Keratinocyte (primary cell): ENCODE measurements at regions not wholly inside any gene's neighbourhood (a gene's known extent, or its start where the extent isn't known, plus 50 kb on each side); places are given as distances from the start of the nearest gene placed in this dataset.

Source experiments
- CTCF ChIP-seq, 3 experiments: IDR thresholded peaks in 1 of 3; conservative IDR thresholded peaks in 1 of 3; optimal IDR thresholded peaks in 1 of 3; 2 replicates in 2 of 3; 3 replicates in 1 of 3; pipeline versions ENCODE3 to v1.5.1; 2011; ENCODE audit warnings: low read length in 3 of 3, mild to moderate bottlenecking in 3 of 3, moderate library complexity in 2 of 3, control low read depth in 1 of 3, inconsistent platforms in 1 of 3; ENCODE audit not compliant: insufficient read depth in 2 of 3; ENCODE audit errors: extremely low read depth in 1 of 3
- EZH2 ChIP-seq: IDR thresholded peaks from one replicate; pipeline ENCODE4 v1.6.1; 2012; ENCODE audit warnings: inconsistent platforms, mild to moderate bottlenecking, low read length, moderate library complexity

GRCh38 chr3:106635826-106636225, 741.4 kb upstream of the CCDC54 start:
- TF ChIP-seq CTCF (optimal IDR thresholded peaks at IDR 0.05 in 1 of 3, IDR thresholded peaks at IDR 0.05 in 1 of 3, conservative IDR thresholded peaks at IDR 0.05 in 1 of 3; ENCODE audit: extremely low read depth in 1 of 3, insufficient read depth in 2 of 3, low read length in 3 of 3), result no peak
- TF ChIP-seq EZH2, result no peak
